GM23338 (cell line): ENCODE measurements at regions not wholly inside any gene's neighbourhood (a gene's known extent, or its start where the extent isn't known, plus 50 kb on each side); places are given as distances from the start of the nearest gene placed in this dataset.

Experiments used
- ATAC-seq: fragments of 200-7000 bp; cut with Tn5 transposase; 3 replicates; pipeline ENCODE4 v1.9.1; 2020
- DNase-seq: peaks from one replicate; pipeline ENCODE4 v3.0.0-alpha.2; 2015; ENCODE audit warnings: low spot score
- H2AFZ ChIP-seq: fragments of 200-600 bp; sonication (generic); 2 replicates; pipeline ENCODE4 v1.8.0; 2016; ENCODE audit warnings: antibody characterized with exemption, mild to moderate bottlenecking, moderate library complexity
- H3F3A ChIP-seq: fragments of 200-600 bp; sonication (generic); replicated peaks from 2 replicates; pipeline ENCODE4 v1.8.0; 2017; ENCODE audit warnings: antibody characterized with exemption, mixed run types, low read depth
- H3K27ac ChIP-seq: fragments of 200-600 bp; sonication (generic); 2 replicates; pipeline ENCODE4 v1.6.1; 2016; ENCODE audit warnings: low read depth
- H3K27me3 ChIP-seq: fragments of 200-600 bp; sonication (generic); 2 replicates; pipeline ENCODE4 v1.8.0; 2016; ENCODE audit warnings: mild to moderate bottlenecking, mixed run types, moderate library complexity; ENCODE audit not compliant: insufficient read depth
- H3K36me3 ChIP-seq: fragments of 200-600 bp; sonication (generic); 2 replicates; pipeline ENCODE4 v1.8.0; 2016; ENCODE audit warnings: mild to moderate bottlenecking; ENCODE audit not compliant: insufficient read depth
- H3K4me1 ChIP-seq: fragments of 200-600 bp; sonication (generic); 2 replicates; pipeline ENCODE4 v1.8.0; 2016; ENCODE audit warnings: mild to moderate bottlenecking, moderate library complexity; ENCODE audit not compliant: insufficient read depth
- H3K4me2 ChIP-seq: fragments of 200-600 bp; sonication (generic); 2 replicates; pipeline ENCODE4 v1.7.1; 2017; ENCODE audit warnings: mixed run types
- H3K4me3 ChIP-seq: fragments of 200-600 bp; sonication (generic); 2 replicates; pipeline ENCODE4 v1.6.1; 2016; ENCODE audit warnings: mixed run types
- H3K79me2 ChIP-seq: fragments of 200-600 bp; sonication (generic); replicated peaks from 2 replicates; pipeline ENCODE4 v1.8.0; 2017; ENCODE audit warnings: mild to moderate bottlenecking; ENCODE audit not compliant: insufficient read depth
- H3K9me2 ChIP-seq: fragments of 200-600 bp; sonication (generic); 2 replicates; pipeline ENCODE4 v1.8.0; 2017; ENCODE audit not compliant: insufficient read depth
- H4K20me1 ChIP-seq: fragments of 200-600 bp; sonication (generic); replicated peaks from 2 replicates; pipeline ENCODE4 v1.8.0; 2017; ENCODE audit warnings: mild to moderate bottlenecking; ENCODE audit not compliant: insufficient read depth
- H3K27ac Mint-ChIP-seq: 2 replicates; pipeline ENCODE4 v1.8.0; 2020; ENCODE audit warnings: inconsistent platforms, mild to moderate bottlenecking, moderate library complexity, mixed read lengths
- H3K27me3 Mint-ChIP-seq: 3 replicates; pipeline ENCODE4 v1.8.0; 2022; ENCODE audit warnings: low read depth, mild to moderate bottlenecking, moderate library complexity, mixed read lengths, inconsistent platforms; ENCODE audit not compliant: insufficient read depth, poor library complexity
- H3K36me3 Mint-ChIP-seq: 3 replicates; pipeline ENCODE4 v1.8.0; 2021; ENCODE audit warnings: low read depth, mild to moderate bottlenecking, inconsistent platforms, moderate library complexity, mixed read lengths
- H3K4me1 Mint-ChIP-seq: 3 replicates; pipeline ENCODE4 v1.8.0; 2020; ENCODE audit warnings: mild to moderate bottlenecking, inconsistent platforms, mixed read lengths
- H3K4me3 Mint-ChIP-seq: 3 replicates; pipeline ENCODE4 v1.8.0; 2021; ENCODE audit warnings: moderate library complexity, mild to moderate bottlenecking, inconsistent platforms, mixed read lengths
- H3K9me3 Mint-ChIP-seq: 3 replicates; pipeline ENCODE4 v1.8.0; 2020; ENCODE audit warnings: moderate library complexity, mild to moderate bottlenecking, inconsistent platforms, mixed read lengths
- EZH2 ChIP-seq: fragments of 200-600 bp; sonication (generic); IDR thresholded peaks from one replicate; pipeline ENCODE4 v1.8.0; 2017; ENCODE audit warnings: antibody characterized with exemption, mild to moderate bottlenecking, low read depth; ENCODE audit not compliant: unreplicated experiment
- EZH2phosphoT487 ChIP-seq: fragments of 200-600 bp; sonication (generic); IDR thresholded peaks from one replicate; pipeline ENCODE4 v1.8.1; 2018; ENCODE audit warnings: antibody characterized with exemption; ENCODE audit not compliant: unreplicated experiment
- JUNB ChIP-seq: IDR thresholded peaks from one replicate; pipeline ENCODE4 v1.6.1; 2016; ENCODE audit warnings: antibody characterized with exemption; ENCODE audit not compliant: unreplicated experiment
- POLR2AphosphoS5 ChIP-seq: IDR thresholded peaks from 2 replicates; pipeline ENCODE4 v1.6.1; 2016; ENCODE audit warnings: antibody characterized with exemption, low read depth
- STAT1 ChIP-seq: IDR thresholded peaks from one replicate; pipeline ENCODE4 v1.6.1; 2016; ENCODE audit warnings: antibody characterized with exemption; ENCODE audit not compliant: unreplicated experiment
- ZNF114 ChIP-seq: fragments of 250-450 bp; sonication (Bioruptor Pico); IDR thresholded peaks from 2 replicates; pipeline ENCODE4 v1.5.0; 2020; ENCODE audit warnings: mild to moderate bottlenecking, moderate library complexity
- ZNF331 ChIP-seq: fragments of 250-450 bp; sonication (Bioruptor Pico); IDR thresholded peaks from 2 replicates; pipeline ENCODE4 v1.5.0; 2020; ENCODE audit warnings: low read depth, mild to moderate bottlenecking, moderate library complexity
- TF ChIP-seq, protein P1 (sequence below): IDR thresholded peaks from one replicate; pipeline ENCODE4 v1.6.1; 2018; ENCODE audit warnings: antibody characterized with exemption; ENCODE audit not compliant: unreplicated experiment
- TF ChIP-seq, protein P2 (sequence below): IDR thresholded peaks from 2 replicates; pipeline ENCODE4 v1.6.1; 2016; ENCODE audit warnings: antibody characterized with exemption
- TF ChIP-seq, protein P3 (sequence below): fragments of 250-450 bp; sonication (Bioruptor Pico); IDR thresholded peaks from 2 replicates; pipeline ENCODE4 v1.5.0; 2020; ENCODE audit warnings: mild to moderate bottlenecking, moderate library complexity
- TF ChIP-seq, protein P4 (sequence below), 2 experiments: fragments of 200-600 bp in 1 of 2; sonication (generic) in 1 of 2; conservative IDR thresholded peaks; 2 replicates each; pipeline versions ENCODE4 v1.5.1 to v1.6.1; 2016 to 2017; ENCODE audit warnings: antibody characterized with exemption in 2 of 2, low read depth in 2 of 2, mild to moderate bottlenecking in 2 of 2, moderate library complexity in 1 of 2

DNA sequence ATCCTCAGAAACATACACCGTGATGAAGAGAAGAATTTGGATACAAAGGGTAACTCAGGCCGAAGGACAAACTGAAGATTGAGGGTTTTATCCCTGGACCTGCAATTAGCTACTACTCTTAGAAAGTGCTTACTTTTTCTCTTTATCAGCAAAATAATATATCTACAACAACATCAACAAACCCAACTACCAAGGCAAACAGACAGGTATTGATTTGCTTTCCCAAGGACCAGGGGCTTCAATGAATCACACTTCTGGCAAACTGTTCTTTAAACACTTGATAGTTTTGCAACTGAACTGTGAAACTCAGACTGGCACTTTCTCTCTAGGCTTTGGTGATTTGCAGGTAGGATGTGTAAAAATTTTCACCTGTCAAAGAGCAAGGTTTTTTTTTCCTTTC, 247.5 kb downstream of the SEC23A start (continued):
- no peak for TF ChIP-seq ZNF331 (CRISPR knock-in tag)
- no peak for TF ChIP-seq EZH2phosphoT487
- TF ChIP-seq EZH2, result no peak
- TF ChIP-seq, protein P1, sequence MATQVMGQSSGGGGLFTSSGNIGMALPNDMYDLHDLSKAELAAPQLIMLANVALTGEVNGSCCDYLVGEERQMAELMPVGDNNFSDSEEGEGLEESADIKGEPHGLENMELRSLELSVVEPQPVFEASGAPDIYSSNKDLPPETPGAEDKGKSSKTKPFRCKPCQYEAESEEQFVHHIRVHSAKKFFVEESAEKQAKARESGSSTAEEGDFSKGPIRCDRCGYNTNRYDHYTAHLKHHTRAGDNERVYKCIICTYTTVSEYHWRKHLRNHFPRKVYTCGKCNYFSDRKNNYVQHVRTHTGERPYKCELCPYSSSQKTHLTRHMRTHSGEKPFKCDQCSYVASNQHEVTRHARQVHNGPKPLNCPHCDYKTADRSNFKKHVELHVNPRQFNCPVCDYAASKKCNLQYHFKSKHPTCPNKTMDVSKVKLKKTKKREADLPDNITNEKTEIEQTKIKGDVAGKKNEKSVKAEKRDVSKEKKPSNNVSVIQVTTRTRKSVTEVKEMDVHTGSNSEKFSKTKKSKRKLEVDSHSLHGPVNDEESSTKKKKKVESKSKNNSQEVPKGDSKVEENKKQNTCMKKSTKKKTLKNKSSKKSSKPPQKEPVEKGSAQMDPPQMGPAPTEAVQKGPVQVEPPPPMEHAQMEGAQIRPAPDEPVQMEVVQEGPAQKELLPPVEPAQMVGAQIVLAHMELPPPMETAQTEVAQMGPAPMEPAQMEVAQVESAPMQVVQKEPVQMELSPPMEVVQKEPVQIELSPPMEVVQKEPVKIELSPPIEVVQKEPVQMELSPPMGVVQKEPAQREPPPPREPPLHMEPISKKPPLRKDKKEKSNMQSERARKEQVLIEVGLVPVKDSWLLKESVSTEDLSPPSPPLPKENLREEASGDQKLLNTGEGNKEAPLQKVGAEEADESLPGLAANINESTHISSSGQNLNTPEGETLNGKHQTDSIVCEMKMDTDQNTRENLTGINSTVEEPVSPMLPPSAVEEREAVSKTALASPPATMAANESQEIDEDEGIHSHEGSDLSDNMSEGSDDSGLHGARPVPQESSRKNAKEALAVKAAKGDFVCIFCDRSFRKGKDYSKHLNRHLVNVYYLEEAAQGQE, result no peak
- TF ChIP-seq STAT1, result no peak

DNA sequence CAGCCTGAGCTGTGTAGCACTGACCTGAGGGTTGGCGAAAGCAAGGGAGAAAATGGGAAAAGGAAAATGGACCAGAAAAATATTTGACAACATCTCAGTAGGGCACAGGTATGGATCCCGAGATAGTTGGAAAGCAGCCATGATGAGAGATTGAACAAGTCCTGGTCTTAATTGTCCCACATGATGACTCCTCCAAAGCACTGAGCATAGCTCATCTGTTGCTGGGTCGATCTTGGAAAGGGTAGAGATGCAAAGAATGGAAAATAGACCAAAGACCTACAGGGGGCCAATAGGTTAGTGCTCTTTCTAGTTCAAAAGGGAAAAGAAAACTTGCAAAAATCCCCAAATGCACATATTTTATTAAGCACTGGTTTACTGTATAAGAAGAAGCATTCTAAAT, 251.9 kb downstream of the SEC23A start:
- Mint-ChIP-seq H3K27me3 (no peaks in the 10 kb centered on the region), H3K4me1 (no peaks in the 10 kb centered on the region), H3K9me3 (no peaks in the 10 kb centered on the region), H3K36me3 (no peaks in the 10 kb centered on the region), H3K4me3 (no peak overlapping the region), H3K27ac (no peak overlapping the region)
- Histone ChIP-seq H3K27ac (no peak overlapping the region), H2AFZ (no peak overlapping the region), H3K79me2 (no peaks in the 10 kb centered on the region), H3K4me3 (no peak overlapping the region), H3K4me2 (no peak overlapping the region), H3K4me1 (no peaks in the 10 kb centered on the region), H3K9me2 (0 out of 2 replicates have a peak, but pooled peaks cover 6% of the 10 kb centered on the region), H3K36me3 (no peaks in the 10 kb centered on the region), H3K27me3 (no peaks in the 10 kb centered on the region), H4K20me1 (no peaks in the 10 kb centered on the region), H3F3A (no peaks in the 10 kb centered on the region)
- ATAC-seq (no peak), DNase-seq (no peak)
- TF ChIP-seq ZNF114 (CRISPR knock-in tag) (no peak), EZH2 (no peak), EZH2phosphoT487 (no peak), STAT1 (no peak), ZNF331 (CRISPR knock-in tag) (no peak), JUNB (no peak), POLR2AphosphoS5 (no peak)
- TF ChIP-seq, protein P2, sequence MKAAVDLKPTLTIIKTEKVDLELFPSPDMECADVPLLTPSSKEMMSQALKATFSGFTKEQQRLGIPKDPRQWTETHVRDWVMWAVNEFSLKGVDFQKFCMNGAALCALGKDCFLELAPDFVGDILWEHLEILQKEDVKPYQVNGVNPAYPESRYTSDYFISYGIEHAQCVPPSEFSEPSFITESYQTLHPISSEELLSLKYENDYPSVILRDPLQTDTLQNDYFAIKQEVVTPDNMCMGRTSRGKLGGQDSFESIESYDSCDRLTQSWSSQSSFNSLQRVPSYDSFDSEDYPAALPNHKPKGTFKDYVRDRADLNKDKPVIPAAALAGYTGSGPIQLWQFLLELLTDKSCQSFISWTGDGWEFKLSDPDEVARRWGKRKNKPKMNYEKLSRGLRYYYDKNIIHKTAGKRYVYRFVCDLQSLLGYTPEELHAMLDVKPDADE, result no peak
- TF ChIP-seq, protein P3, sequence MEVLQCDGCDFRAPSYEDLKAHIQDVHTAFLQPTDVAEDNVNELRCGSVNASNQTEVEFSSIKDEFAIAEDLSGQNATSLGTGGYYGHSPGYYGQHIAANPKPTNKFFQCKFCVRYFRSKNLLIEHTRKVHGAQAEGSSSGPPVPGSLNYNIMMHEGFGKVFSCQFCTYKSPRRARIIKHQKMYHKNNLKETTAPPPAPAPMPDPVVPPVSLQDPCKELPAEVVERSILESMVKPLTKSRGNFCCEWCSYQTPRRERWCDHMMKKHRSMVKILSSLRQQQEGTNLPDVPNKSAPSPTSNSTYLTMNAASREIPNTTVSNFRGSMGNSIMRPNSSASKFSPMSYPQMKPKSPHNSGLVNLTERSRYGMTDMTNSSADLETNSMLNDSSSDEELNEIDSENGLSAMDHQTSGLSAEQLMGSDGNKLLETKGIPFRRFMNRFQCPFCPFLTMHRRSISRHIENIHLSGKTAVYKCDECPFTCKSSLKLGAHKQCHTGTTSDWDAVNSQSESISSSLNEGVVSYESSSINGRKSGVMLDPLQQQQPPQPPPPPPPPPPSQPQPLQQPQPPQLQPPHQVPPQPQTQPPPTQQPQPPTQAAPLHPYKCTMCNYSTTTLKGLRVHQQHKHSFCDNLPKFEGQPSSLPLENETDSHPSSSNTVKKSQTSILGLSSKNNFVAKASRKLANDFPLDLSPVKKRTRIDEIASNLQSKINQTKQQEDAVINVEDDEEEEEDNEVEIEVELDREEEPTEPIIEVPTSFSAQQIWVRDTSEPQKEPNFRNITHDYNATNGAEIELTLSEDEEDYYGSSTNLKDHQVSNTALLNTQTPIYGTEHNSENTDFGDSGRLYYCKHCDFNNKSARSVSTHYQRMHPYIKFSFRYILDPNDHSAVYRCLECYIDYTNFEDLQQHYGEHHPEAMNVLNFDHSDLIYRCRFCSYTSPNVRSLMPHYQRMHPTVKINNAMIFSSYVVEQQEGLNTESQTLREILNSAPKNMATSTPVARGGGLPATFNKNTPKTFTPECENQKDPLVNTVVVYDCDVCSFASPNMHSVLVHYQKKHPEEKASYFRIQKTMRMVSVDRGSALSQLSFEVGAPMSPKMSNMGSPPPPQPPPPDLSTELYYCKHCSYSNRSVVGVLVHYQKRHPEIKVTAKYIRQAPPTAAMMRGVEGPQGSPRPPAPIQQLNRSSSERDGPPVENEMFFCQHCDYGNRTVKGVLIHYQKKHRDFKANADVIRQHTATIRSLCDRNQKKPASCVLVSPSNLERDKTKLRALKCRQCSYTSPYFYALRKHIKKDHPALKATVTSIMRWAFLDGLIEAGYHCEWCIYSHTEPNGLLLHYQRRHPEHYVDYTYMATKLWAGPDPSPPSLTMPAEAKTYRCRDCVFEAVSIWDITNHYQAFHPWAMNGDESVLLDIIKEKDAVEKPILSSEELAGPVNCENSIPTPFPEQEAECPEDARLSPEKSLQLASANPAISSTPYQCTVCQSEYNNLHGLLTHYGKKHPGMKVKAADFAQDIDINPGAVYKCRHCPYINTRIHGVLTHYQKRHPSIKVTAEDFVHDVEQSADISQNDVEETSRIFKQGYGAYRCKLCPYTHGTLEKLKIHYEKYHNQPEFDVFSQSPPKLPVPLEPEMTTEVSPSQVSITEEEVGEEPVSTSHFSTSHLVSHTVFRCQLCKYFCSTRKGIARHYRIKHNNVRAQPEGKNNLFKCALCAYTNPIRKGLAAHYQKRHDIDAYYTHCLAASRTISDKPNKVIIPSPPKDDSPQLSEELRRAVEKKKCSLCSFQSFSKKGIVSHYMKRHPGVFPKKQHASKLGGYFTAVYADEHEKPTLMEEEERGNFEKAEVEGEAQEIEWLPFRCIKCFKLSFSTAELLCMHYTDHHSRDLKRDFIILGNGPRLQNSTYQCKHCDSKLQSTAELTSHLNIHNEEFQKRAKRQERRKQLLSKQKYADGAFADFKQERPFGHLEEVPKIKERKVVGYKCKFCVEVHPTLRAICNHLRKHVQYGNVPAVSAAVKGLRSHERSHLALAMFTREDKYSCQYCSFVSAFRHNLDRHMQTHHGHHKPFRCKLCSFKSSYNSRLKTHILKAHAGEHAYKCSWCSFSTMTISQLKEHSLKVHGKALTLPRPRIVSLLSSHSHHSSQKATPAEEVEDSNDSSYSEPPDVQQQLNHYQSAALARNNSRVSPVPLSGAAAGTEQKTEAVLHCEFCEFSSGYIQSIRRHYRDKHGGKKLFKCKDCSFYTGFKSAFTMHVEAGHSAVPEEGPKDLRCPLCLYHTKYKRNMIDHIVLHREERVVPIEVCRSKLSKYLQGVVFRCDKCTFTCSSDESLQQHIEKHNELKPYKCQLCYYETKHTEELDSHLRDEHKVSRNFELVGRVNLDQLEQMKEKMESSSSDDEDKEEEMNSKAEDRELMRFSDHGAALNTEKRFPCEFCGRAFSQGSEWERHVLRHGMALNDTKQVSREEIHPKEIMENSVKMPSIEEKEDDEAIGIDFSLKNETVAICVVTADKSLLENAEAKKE (CRISPR knock-in tag), result no peak
- TF ChIP-seq, protein P4, sequence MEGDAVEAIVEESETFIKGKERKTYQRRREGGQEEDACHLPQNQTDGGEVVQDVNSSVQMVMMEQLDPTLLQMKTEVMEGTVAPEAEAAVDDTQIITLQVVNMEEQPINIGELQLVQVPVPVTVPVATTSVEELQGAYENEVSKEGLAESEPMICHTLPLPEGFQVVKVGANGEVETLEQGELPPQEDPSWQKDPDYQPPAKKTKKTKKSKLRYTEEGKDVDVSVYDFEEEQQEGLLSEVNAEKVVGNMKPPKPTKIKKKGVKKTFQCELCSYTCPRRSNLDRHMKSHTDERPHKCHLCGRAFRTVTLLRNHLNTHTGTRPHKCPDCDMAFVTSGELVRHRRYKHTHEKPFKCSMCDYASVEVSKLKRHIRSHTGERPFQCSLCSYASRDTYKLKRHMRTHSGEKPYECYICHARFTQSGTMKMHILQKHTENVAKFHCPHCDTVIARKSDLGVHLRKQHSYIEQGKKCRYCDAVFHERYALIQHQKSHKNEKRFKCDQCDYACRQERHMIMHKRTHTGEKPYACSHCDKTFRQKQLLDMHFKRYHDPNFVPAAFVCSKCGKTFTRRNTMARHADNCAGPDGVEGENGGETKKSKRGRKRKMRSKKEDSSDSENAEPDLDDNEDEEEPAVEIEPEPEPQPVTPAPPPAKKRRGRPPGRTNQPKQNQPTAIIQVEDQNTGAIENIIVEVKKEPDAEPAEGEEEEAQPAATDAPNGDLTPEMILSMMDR (conservative IDR thresholded peaks at IDR 0.05; ENCODE audit: low read depth in 2 of 2), result no peak
